ENCODE measurements at regions not wholly inside any gene's neighbourhood (a gene's known extent, or its start where the extent isn't known, plus 50 kb on each side); places are given as distances from the start of the nearest gene placed in this dataset.
"Not testable (repeated sequence)": the region's sequence is repeated elsewhere in the genome, so short reads cannot be mapped to it uniquely, and the experiment has no call there.

DNA sequence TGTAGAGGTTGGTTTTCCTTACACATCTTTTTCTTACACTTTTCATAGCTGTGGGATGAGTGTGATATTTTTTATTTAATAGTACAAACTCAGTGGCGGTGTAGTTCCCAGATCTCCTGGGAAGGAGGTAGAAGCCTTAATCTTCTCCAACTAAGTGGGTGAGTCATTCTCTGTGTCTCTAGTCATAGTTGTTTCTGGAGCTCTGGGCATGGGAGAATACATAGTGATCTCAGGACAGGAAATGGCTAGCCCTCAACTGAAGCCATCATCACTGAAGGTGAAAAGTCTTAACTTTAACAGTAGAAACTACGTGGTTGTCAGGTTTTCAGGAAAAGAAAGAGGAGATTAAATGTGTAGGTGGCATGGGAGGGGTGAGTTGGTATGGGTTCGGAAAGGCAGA lies 319.4 kb upstream of the FZD8 start:
- DNase-seq (ENCODE audit: low read depth): no peak
- H3K4me3 ChIP-seq (ENCODE audit: low read depth, low read length): no peak overlapping the region
- TF ChIP-seq, protein P1, sequence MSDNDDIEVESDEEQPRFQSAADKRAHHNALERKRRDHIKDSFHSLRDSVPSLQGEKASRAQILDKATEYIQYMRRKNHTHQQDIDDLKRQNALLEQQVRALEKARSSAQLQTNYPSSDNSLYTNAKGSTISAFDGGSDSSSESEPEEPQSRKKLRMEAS (IDR thresholded peaks at IDR 0.05; ENCODE audit: low read depth, low read length): no peak
- TF ChIP-seq MYC (IDR thresholded peaks at IDR 0.05; ENCODE audit: low read depth, low read length): no peak
- TF ChIP-seq POLR2A (IDR thresholded peaks at IDR 0.05; ENCODE audit: extremely low read depth, insufficient read length): no peak
- TF ChIP-seq CTCF (IDR thresholded peaks at IDR 0.05; ENCODE audit: low read depth, low read length): no peak

DNA sequence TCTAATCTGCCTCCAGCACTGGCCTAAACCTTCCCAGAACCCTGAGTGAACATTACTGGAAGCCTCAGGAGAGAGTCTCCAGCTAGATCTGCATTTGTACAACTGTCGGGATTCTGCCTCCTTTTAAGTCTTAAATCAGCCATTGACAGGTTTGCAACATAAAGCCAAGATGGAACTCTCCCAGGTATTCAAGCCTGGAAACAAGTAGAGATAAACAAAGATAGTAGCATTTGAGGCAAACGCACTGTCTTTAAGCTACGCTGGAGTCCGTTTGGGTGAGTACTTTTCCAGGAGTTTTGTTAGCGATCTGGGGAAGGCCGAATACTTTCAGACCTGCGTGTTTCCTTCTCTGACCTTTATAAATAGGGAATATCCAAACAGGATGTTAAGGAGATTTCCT lies 317.2 kb upstream of the FZD8 start:
- TF ChIP-seq, protein P1 (IDR thresholded peaks at IDR 0.05; ENCODE audit: low read depth, low read length): no peak
- TF ChIP-seq POLR2A (IDR thresholded peaks at IDR 0.05; ENCODE audit: extremely low read depth, insufficient read length) (no peak), MYC (IDR thresholded peaks at IDR 0.05; ENCODE audit: low read depth, low read length) (no peak)
- no peak overlapping the region for H3K4me3 ChIP-seq (ENCODE audit: low read depth, low read length)
- DNase-seq (ENCODE audit: low read depth): no peak

- DNase-seq (ENCODE audit: low read depth); H3K4me3 ChIP-seq (ENCODE audit: low read depth, low read length): not testable (repeated sequence)
These were observed 316.5 kb upstream of the FZD8 start for GRCh38 chr10:35958609-35959008.

- DNase-seq (ENCODE audit: low read depth): no peak
- TF ChIP-seq POLR2A (IDR thresholded peaks at IDR 0.05; ENCODE audit: extremely low read depth, insufficient read length) (no peak), CTCF (IDR thresholded peaks at IDR 0.05; ENCODE audit: low read depth, low read length) (no peak), MYC (IDR thresholded peaks at IDR 0.05; ENCODE audit: low read depth, low read length) (no peak)
- TF ChIP-seq, protein P1 (IDR thresholded peaks at IDR 0.05; ENCODE audit: low read depth, low read length): no peak
These were observed 308.6 kb upstream of the FZD8 start for GRCh38 chr10:35950701-35951100.

DNA sequence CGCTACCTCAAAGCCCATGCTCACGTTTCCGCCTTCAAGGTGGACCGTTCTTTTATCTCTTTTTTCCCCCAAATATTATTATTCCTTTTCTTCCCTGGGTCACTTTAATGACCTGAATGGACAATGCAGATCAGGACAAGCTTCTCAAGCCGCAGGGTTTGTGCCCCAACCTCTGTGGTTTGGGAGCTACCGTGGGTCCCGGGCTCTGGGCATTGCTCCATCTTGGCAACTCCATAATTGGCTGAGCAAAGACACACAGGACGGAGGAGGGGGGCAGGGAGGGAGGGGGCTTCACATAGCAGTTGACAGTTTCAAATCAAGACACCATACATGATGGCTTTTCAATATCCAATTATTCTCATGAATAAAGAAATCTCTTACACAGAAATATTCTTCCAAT lies 308.1 kb upstream of the FZD8 start:
- no peak overlapping the region for H3K4me3 ChIP-seq (ENCODE audit: low read depth, low read length)
- TF ChIP-seq, protein P1 (IDR thresholded peaks at IDR 0.05; ENCODE audit: low read depth, low read length): no peak
- TF ChIP-seq MYC (IDR thresholded peaks at IDR 0.05; ENCODE audit: low read depth, low read length) (no peak), CTCF (IDR thresholded peaks at IDR 0.05; ENCODE audit: low read depth, low read length) (no peak), POLR2A (IDR thresholded peaks at IDR 0.05; ENCODE audit: extremely low read depth, insufficient read length) (no peak)
- no peak for DNase-seq (ENCODE audit: low read depth)

More at GRCh38 chr10:35950701-35951100, 308.6 kb upstream of the FZD8 start:
- H3K4me3 ChIP-seq (ENCODE audit: low read depth, low read length): no peak overlapping the region

DNA sequence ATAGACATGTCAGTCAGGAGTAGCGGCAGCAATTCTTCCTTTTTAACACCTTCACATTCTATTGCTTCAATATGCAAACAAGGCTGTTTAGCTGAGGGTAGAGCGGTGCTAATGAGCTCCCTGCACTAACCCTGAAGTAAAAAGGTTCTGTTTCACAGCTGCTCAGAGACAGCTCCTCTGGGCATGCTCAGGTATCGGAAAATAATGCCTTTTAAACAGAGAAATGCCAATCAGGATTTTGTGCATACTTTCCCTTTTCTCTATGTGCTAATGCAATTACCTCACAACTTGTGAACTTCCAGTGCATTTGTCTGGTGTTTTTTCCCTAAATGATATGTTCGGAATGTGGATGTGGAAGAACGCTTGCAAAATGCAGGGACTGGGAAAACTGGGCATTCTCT lies 307.7 kb upstream of the FZD8 start:
- H3K4me3 ChIP-seq (ENCODE audit: low read depth, low read length): no peak overlapping the region
- TF ChIP-seq, protein P1 (IDR thresholded peaks at IDR 0.05; ENCODE audit: low read depth, low read length): no peak
- TF ChIP-seq CTCF (IDR thresholded peaks at IDR 0.05; ENCODE audit: low read depth, low read length) (no peak), POLR2A (IDR thresholded peaks at IDR 0.05; ENCODE audit: extremely low read depth, insufficient read length) (no peak), MYC (IDR thresholded peaks at IDR 0.05; ENCODE audit: low read depth, low read length) (no peak)
- no peak for DNase-seq (ENCODE audit: low read depth)

DNA sequence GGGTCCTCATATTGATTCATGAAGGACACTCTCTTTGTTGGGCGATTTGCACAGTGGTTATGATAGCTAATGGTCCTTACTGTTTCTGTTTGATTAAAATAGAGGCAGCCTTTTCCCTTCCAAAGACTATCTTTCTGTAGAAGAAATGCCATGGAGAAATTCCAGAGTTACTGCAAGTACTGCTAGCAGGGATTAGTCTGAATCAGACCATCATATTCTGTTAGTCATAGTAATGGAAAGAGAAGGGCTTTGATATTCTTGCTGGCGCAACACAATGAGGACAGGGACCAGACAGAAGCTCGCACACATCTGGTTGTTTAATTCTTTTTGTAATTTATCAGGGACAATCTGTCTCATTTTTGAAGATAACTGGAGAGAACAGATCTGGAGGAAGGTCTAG lies 304.5 kb upstream of the FZD8 start:
- H3K4me3 ChIP-seq (ENCODE audit: low read depth, low read length): no peak overlapping the region
- no peak for DNase-seq (ENCODE audit: low read depth)
- no peak for TF ChIP-seq POLR2A (IDR thresholded peaks at IDR 0.05; ENCODE audit: extremely low read depth, insufficient read length)
- no peak for TF ChIP-seq CTCF (IDR thresholded peaks at IDR 0.05; ENCODE audit: low read depth, low read length)
- TF ChIP-seq MYC (IDR thresholded peaks at IDR 0.05; ENCODE audit: low read depth, low read length): no peak
- TF ChIP-seq, protein P1 (IDR thresholded peaks at IDR 0.05; ENCODE audit: low read depth, low read length): no peak
